SK-N-MC (cell line): ENCODE measurements at regions not wholly inside any gene's neighbourhood (a gene's known extent, or its start where the extent isn't known, plus 50 kb on each side); places are given as distances from the start of the nearest gene placed in this dataset.
A peak's percentile ranks its signal among the peaks of the same experiment; 100 is the strongest.

ENCODE experiments used
- DNase-seq: peaks from one replicate; pipeline ENCODE4 v3.0.0-alpha.2; 2011; ENCODE audit warnings: low read depth, low spot score
- H3K27ac ChIP-seq: fragments of 200-600 bp; sonication (generic); 2 replicates; pipeline ENCODE4 v1.5.1; 2016; ENCODE audit warnings: mixed run types
- H3K36me3 ChIP-seq: fragments of 200-600 bp; sonication (generic); 2 replicates; pipeline ENCODE4 v1.6.1; 2017; ENCODE audit warnings: antibody characterized with exemption, low read length, mixed read lengths; ENCODE audit not compliant: insufficient read depth
- H3K4me3 ChIP-seq: fragments of 200-600 bp; sonication (generic); 2 replicates; pipeline ENCODE4 v1.5.1; 2016
- H3K9ac ChIP-seq: fragments of 200-600 bp; sonication (generic); 2 replicates; pipeline ENCODE4 v1.8.0; 2017; ENCODE audit warnings: mixed run types, mixed read lengths; ENCODE audit not compliant: insufficient read length
- H3K9me3 ChIP-seq: fragments of 200-600 bp; sonication (generic); 2 replicates; pipeline ENCODE4 v1.6.1; 2017; ENCODE audit warnings: low read depth, mild to moderate bottlenecking, antibody characterized with exemption, low read length, moderate library complexity, mixed read lengths
- EZH2 ChIP-seq: fragments of 200-600 bp; sonication (generic); IDR thresholded peaks from one replicate; pipeline ENCODE4 v1.6.1; 2017; ENCODE audit warnings: antibody characterized with exemption
- FOXP2 ChIP-seq: optimal IDR thresholded peaks from 2 replicates; pipeline ENCODE3; 2011; ENCODE audit warnings: mild to moderate bottlenecking, moderate library complexity; ENCODE audit not compliant: insufficient read depth; ENCODE audit errors: extremely low read length, control extremely low read depth
- POLR2AphosphoS5 ChIP-seq: IDR thresholded peaks from 2 replicates; pipeline ENCODE4 v1.6.1; 2012; ENCODE audit warnings: mild to moderate bottlenecking, low read depth, low read length, borderline replicate concordance

- Histone ChIP-seq H3K4me3 (peak overlapping the region; percentile 82), H3K36me3 (no peaks in the 10 kb centered on the region), H3K9ac (peak overlapping the region; percentile 46), H3K27ac (no peak overlapping the region), H3K9me3 (no peaks in the 10 kb centered on the region)
- no peak for TF ChIP-seq POLR2AphosphoS5
- no peak for TF ChIP-seq EZH2
- no peak for TF ChIP-seq FOXP2
- DNase-seq, result peak; percentile 28
These were observed 99.5 kb upstream of the STK39 start for GRCh38 chr2:168346725-168347477.

- no peak overlapping the region for H3K9ac ChIP-seq
- H3K9me3 ChIP-seq, result no peaks in the 10 kb centered on the region; the same call in 1 of the 2 replicates
- H3K27ac ChIP-seq, result no peak overlapping the region
- no peaks in the 10 kb centered on the region for H3K36me3 ChIP-seq
- no peak for DNase-seq
- H3K4me3 ChIP-seq, result no peak overlapping the region
- TF ChIP-seq EZH2 (no peak), POLR2AphosphoS5 (no peak), FOXP2 (no peak)
These were observed 100.7 kb upstream of the STK39 start for GRCh38 chr2:168348076-168348475.

GRCh38 chr2:168350380-168350779, 103.0 kb upstream of the STK39 start:
- H3K27ac ChIP-seq, result no peak overlapping the region
- no peak overlapping the region for H3K9ac ChIP-seq
- H3K9me3 ChIP-seq, result no peaks in the 10 kb centered on the region; the same call in 1 of the 2 replicates
- H3K4me3 ChIP-seq, result no peak overlapping the region
- no peak for TF ChIP-seq POLR2AphosphoS5
- no peak for TF ChIP-seq FOXP2
- no peak for TF ChIP-seq EZH2
- no peak for DNase-seq
- no peaks in the 10 kb centered on the region for H3K36me3 ChIP-seq

- no peak for TF ChIP-seq FOXP2
- no peak for TF ChIP-seq EZH2
- no peak for TF ChIP-seq POLR2AphosphoS5
- no peaks in the 10 kb centered on the region for H3K36me3 ChIP-seq
- H3K9me3 ChIP-seq, result no peaks in the 10 kb centered on the region; the same call in 1 of the 2 replicates
- no peak overlapping the region for H3K9ac ChIP-seq
- H3K4me3 ChIP-seq, result no peak overlapping the region
- DNase-seq, result no peak
- no peak overlapping the region for H3K27ac ChIP-seq
These were observed 102.8 kb upstream of the CERS6 start for GRCh38 chr2:168353251-168353650.

- H3K27ac ChIP-seq, result no peak overlapping the region
- DNase-seq, result no peak
- H3K4me3 ChIP-seq, result no peak overlapping the region
- H3K36me3 ChIP-seq, result no peaks in the 10 kb centered on the region
- no peaks in the 10 kb centered on the region; the same call in 1 of the 2 replicates for H3K9me3 ChIP-seq
- TF ChIP-seq FOXP2 (no peak), EZH2 (no peak), POLR2AphosphoS5 (no peak)
- H3K9ac ChIP-seq, result no peak overlapping the region
These were observed 101.6 kb upstream of the CERS6 start for GRCh38 chr2:168354499-168354898.

- Histone ChIP-seq H3K9ac (no peak overlapping the region), H3K9me3 (no peaks in the 10 kb centered on the region; the same call in 1 of the 2 replicates), H3K27ac (no peak overlapping the region), H3K36me3 (no peaks in the 10 kb centered on the region), H3K4me3 (no peak overlapping the region)
- TF ChIP-seq POLR2AphosphoS5 (no peak), FOXP2 (no peak), EZH2 (no peak)
- DNase-seq, result no peak
These were observed 101.0 kb upstream of the CERS6 start for GRCh38 chr2:168355121-168355520.

GRCh38 chr2:168355779-168356476, 100.1 kb upstream of the CERS6 start:
- Histone ChIP-seq H3K27ac (no peak overlapping the region), H3K9ac (no peak overlapping the region), H3K9me3 (no peaks in the 10 kb centered on the region; the same call in 1 of the 2 replicates), H3K4me3 (no peak overlapping the region), H3K36me3 (no peaks in the 10 kb centered on the region)
- TF ChIP-seq FOXP2 (no peak), EZH2 (no peak), POLR2AphosphoS5 (no peak)
- no peak for DNase-seq

- TF ChIP-seq POLR2AphosphoS5 (no peak), FOXP2 (no peak), EZH2 (no peak)
- H3K27ac ChIP-seq, result no peak overlapping the region
These were observed 99.6 kb upstream of the CERS6 start for GRCh38 chr2:168356477-168356835.

More at GRCh38 chr2:168356477-168356835, 99.6 kb upstream of the CERS6 start:
- DNase-seq, result no peak
- H3K9ac ChIP-seq, result no peak overlapping the region
- no peak overlapping the region for H3K4me3 ChIP-seq
- H3K9me3 ChIP-seq, result no peaks in the 10 kb centered on the region; the same call in 1 of the 2 replicates
- H3K36me3 ChIP-seq, result no peaks in the 10 kb centered on the region
